H9 (cell line): ENCODE measurements at regions not wholly inside any gene's neighbourhood (a gene's known extent, or its start where the extent isn't known, plus 50 kb on each side); places are given as distances from the start of the nearest gene placed in this dataset.

Experiments
- DNase-seq: peaks from one replicate; pipeline ENCODE4 v3.0.0-alpha.2; 2017
- H2AFZ ChIP-seq: one replicate; pipeline ENCODE4 v1.6.1; 2013; ENCODE audit warnings: mild to moderate bottlenecking, low read length, control low read depth, moderate library complexity
- H2AK5ac ChIP-seq: 2 replicates; pipeline ENCODE4 v1.6.1; 2013; ENCODE audit warnings: low read length, control low read depth, mixed read lengths; ENCODE audit not compliant: insufficient read length
- H2BK120ac ChIP-seq: one replicate; pipeline ENCODE4 v1.6.1; 2013; ENCODE audit warnings: low read depth, mild to moderate bottlenecking, low read length, control low read depth, inconsistent platforms; ENCODE audit not compliant: poor library complexity, severe bottlenecking
- H2BK12ac ChIP-seq: 2 replicates; pipeline ENCODE4 v1.6.1; 2013; ENCODE audit warnings: low read length, control low read depth, mixed read lengths, low read depth; ENCODE audit not compliant: insufficient read length
- H2BK15ac ChIP-seq: 2 replicates; pipeline ENCODE4 v1.6.1; 2013; ENCODE audit warnings: low read depth, low read length, control low read depth
- H2BK20ac ChIP-seq: one replicate; pipeline ENCODE4 v1.6.1; 2013; ENCODE audit warnings: low read depth, mild to moderate bottlenecking, low read length, control low read depth, inconsistent platforms; ENCODE audit not compliant: poor library complexity, severe bottlenecking
- H2BK5ac ChIP-seq: 2 replicates; pipeline ENCODE4 v1.6.1; 2013; ENCODE audit warnings: low read length, control low read depth, mixed read lengths; ENCODE audit not compliant: insufficient read length
- H3K14ac ChIP-seq: 2 replicates; pipeline ENCODE4 v1.6.1; 2013; ENCODE audit warnings: low read length, control low read depth; ENCODE audit not compliant: insufficient read depth
- H3K18ac ChIP-seq: 2 replicates; pipeline ENCODE4 v1.6.1; 2013; ENCODE audit warnings: low read depth, mild to moderate bottlenecking, mixed read lengths, low read length, control low read depth; ENCODE audit not compliant: insufficient read length
- H3K23ac ChIP-seq: 2 replicates; pipeline ENCODE4 v1.6.1; 2013; ENCODE audit warnings: low read length, control low read depth, mixed read lengths, low read depth; ENCODE audit not compliant: insufficient read length
- H3K23me2 ChIP-seq: 2 replicates; pipeline ENCODE4 v1.6.1; 2013; ENCODE audit warnings: low read depth, mild to moderate bottlenecking, mixed read lengths, low read length, control low read depth; ENCODE audit not compliant: insufficient read length, poor library complexity, severe bottlenecking
- H3K27ac ChIP-seq: 2 replicates; pipeline ENCODE4 v1.5.1; 2013; ENCODE audit warnings: low read length, control low read depth, mixed read lengths, low read depth; ENCODE audit not compliant: insufficient read length
- H3K27me3 ChIP-seq: 2 replicates; pipeline ENCODE4 v1.6.1; 2013; ENCODE audit warnings: low read length, control low read depth, inconsistent platforms; ENCODE audit not compliant: insufficient read depth
- H3K4ac ChIP-seq: 2 replicates; pipeline ENCODE4 v1.6.1; 2013; ENCODE audit warnings: low read depth, mild to moderate bottlenecking, control low read depth, inconsistent platforms, low read length, moderate library complexity
- H3K4me1 ChIP-seq: 2 replicates; pipeline ENCODE4 v1.6.1; 2013; ENCODE audit warnings: low read length, control low read depth, inconsistent platforms; ENCODE audit not compliant: insufficient read depth
- H3K4me2 ChIP-seq: 2 replicates; pipeline ENCODE4 v1.6.1; 2013; ENCODE audit warnings: low read length, control low read depth, mixed read lengths; ENCODE audit not compliant: insufficient read length, insufficient read depth
- H3K56ac ChIP-seq: 2 replicates; pipeline ENCODE4 v1.6.1; 2013; ENCODE audit warnings: low read depth, mild to moderate bottlenecking, mixed read lengths, low read length, control low read depth; ENCODE audit not compliant: insufficient read length
- H3K79me1 ChIP-seq: 2 replicates; pipeline ENCODE4 v1.6.1; 2013; ENCODE audit warnings: low read depth, mild to moderate bottlenecking, moderate library complexity, low read length, control low read depth, inconsistent platforms; ENCODE audit not compliant: insufficient read depth, poor library complexity, severe bottlenecking
- H3K79me2 ChIP-seq: 2 replicates; pipeline ENCODE4 v1.6.1; 2013; ENCODE audit warnings: low read length, control low read depth, inconsistent platforms; ENCODE audit not compliant: insufficient read depth
- H3K9ac ChIP-seq: 2 replicates; pipeline ENCODE4 v1.6.1; 2013; ENCODE audit warnings: low read length, control low read depth, mixed read lengths; ENCODE audit not compliant: insufficient read length; ENCODE audit errors: extremely low read depth
- H3K9me3 ChIP-seq: one replicate; pipeline ENCODE4 v1.6.1; 2013; ENCODE audit warnings: low read depth, low read length, inconsistent platforms; ENCODE audit not compliant: control insufficient read depth
- H3T11ph ChIP-seq: one replicate; pipeline ENCODE4 v1.6.1; 2013; ENCODE audit warnings: mild to moderate bottlenecking, low read length, control low read depth, inconsistent platforms
- H4K20me1 ChIP-seq: one replicate; pipeline ENCODE4 v1.6.1; 2013; ENCODE audit not compliant: control insufficient read depth, insufficient read length, insufficient read depth
- H4K5ac ChIP-seq: 2 replicates; pipeline ENCODE4 v1.6.1; 2013; ENCODE audit warnings: low read depth, mild to moderate bottlenecking, mixed read lengths, low read length, control low read depth; ENCODE audit not compliant: insufficient read length
- H4K8ac ChIP-seq: replicated peaks from 2 replicates; pipeline ENCODE4 v1.6.1; 2013; ENCODE audit warnings: low read length, control low read depth, mixed read lengths, low read depth; ENCODE audit not compliant: insufficient read length
- H4K91ac ChIP-seq: 2 replicates; pipeline ENCODE4 v1.6.1; 2013; ENCODE audit warnings: low read depth, mild to moderate bottlenecking, moderate library complexity, mixed read lengths, low read length, control low read depth; ENCODE audit not compliant: insufficient read length
- H3K27ac Mint-ChIP-seq, 3 experiments: 2 replicates in 2 of 3; 3 replicates in 1 of 3; pipeline ENCODE4 v1.8.0; 2020 to 2021; ENCODE audit warnings: mixed read lengths in 3 of 3, mild to moderate bottlenecking in 1 of 3, moderate library complexity in 1 of 3
- H3K27me3 Mint-ChIP-seq: 2 replicates; pipeline ENCODE4 v1.8.0; 2021; ENCODE audit warnings: low read depth, mild to moderate bottlenecking, moderate library complexity, mixed read lengths
- H3K36me3 Mint-ChIP-seq, 3 experiments: 2 replicates in 2 of 3; 3 replicates in 1 of 3; pipeline ENCODE4 v1.8.0; 2020 to 2021; ENCODE audit warnings: low read depth in 3 of 3, mixed read lengths in 3 of 3; ENCODE audit not compliant: insufficient read depth in 1 of 3
- H3K4me1 Mint-ChIP-seq, 2 experiments: 2 replicates each; pipeline ENCODE4 v1.8.0; 2020; ENCODE audit warnings: mixed read lengths in 2 of 2
- H3K4me3 Mint-ChIP-seq, 2 experiments: 2 replicates in 1 of 2; 3 replicates in 1 of 2; pipeline ENCODE4 v1.8.0; 2020 to 2021; ENCODE audit warnings: mild to moderate bottlenecking in 2 of 2, mixed read lengths in 2 of 2, moderate library complexity in 1 of 2
- H3K9me3 Mint-ChIP-seq, 2 experiments: 2 replicates in 1 of 2; 3 replicates in 1 of 2; pipeline ENCODE4 v1.8.0; 2020; ENCODE audit warnings: mild to moderate bottlenecking in 2 of 2, mixed read lengths in 2 of 2, moderate library complexity in 1 of 2
- CTCF ChIP-seq: fragments of 200-600 bp; sonication (generic); conservative IDR thresholded peaks from 3 replicates; pipeline ENCODE4 v1.8.0; 2021; ENCODE audit warnings: antibody characterized with exemption, mild to moderate bottlenecking
- WGBS: extraction: QIAGEN DNeasy Blood & Tissue Kit; methylation state at CpG from one replicate; pipeline ENCODE4 v1.1.7; 2013; ENCODE audit warnings: missing lambda C conversion rate, low lambda C conversion rate, mixed read lengths; ENCODE audit not compliant: insufficient read length; ENCODE audit errors: extremely low coverage; 5-methylcytosine and 5-hydroxymethylcytosine counted together

- Histone ChIP-seq H3K27me3 (no peaks in the 10 kb centered on the region), H3K4me2 (no peak overlapping the region), H2BK12ac (no peak overlapping the region), H3K9ac (no peak overlapping the region), H2AK5ac (no peak overlapping the region), H3K4me1 (no peaks in the 10 kb centered on the region), H3K56ac (no peak overlapping the region), H2BK20ac (no peak overlapping the region), H2BK15ac (no peak overlapping the region), H4K5ac (no peak overlapping the region), H3K4ac (no peak overlapping the region), H3K79me1 (no peaks in the 10 kb centered on the region), H3K9me3 (no peaks in the 10 kb centered on the region), H3K18ac (no peak overlapping the region), H2AFZ (no peak overlapping the region), H4K91ac (no peak overlapping the region), H3K23ac (no peak overlapping the region), H4K8ac (no peak overlapping the region), H4K20me1 (no peaks in the 10 kb centered on the region), H3T11ph (no peak overlapping the region), H3K14ac (no peak overlapping the region), H2BK120ac (no peak overlapping the region), H3K23me2 (no peaks in the 10 kb centered on the region), H3K79me2 (no peaks in the 10 kb centered on the region), H2BK5ac (no peak overlapping the region), H3K27ac (no peak overlapping the region)
- peak; percentile 72 for DNase-seq
- WGBS = no CpG with 5 or more reads among the region's 7 CpGs
- Mint-ChIP-seq H3K36me3 (peaks cover 0 to 16% (median 0%) of the 10 kb centered on the region in 3 experiments; a peak in 1 of 7 replicates), H3K4me3 (no peak overlapping the region), H3K9me3 (peaks cover 1 to 4% of the 10 kb centered on the region in 2 experiments; a peak in 4 of 5 replicates), H3K27me3 (no peaks in the 10 kb centered on the region), H3K27ac (peak overlapping the region in 1 of 3 experiments; percentile 40; a peak in 1 of 7 replicates), H3K4me1 (peaks cover 5% of the 10 kb centered on the region in 2 experiments; a peak in 3 of 4 replicates)
- TF ChIP-seq CTCF = no peak
These were observed 115.7 kb upstream of the CACNA2D1 start for GRCh38 chr7:82559193-82559805.
